VCaP (cell line): ENCODE measurements at regions not wholly inside any gene's neighbourhood (a gene's known extent, or its start where the extent isn't known, plus 50 kb on each side); places are given as distances from the start of the nearest gene placed in this dataset.

Source experiments
- H3K27ac ChIP-seq: fragments of 450-650 bp; 2 replicates; pipeline ENCODE4 v1.5.1; 2017
- CTCF ChIP-seq: fragments of 450-650 bp; conservative IDR thresholded peaks from 2 replicates; pipeline ENCODE4 v1.5.1; 2017; ENCODE audit warnings: mild to moderate bottlenecking, moderate library complexity

- no peak overlapping the region for H3K27ac ChIP-seq
- no peak for TF ChIP-seq CTCF
Measured at GRCh38 chr3:147729641-147730040, 320.5 kb downstream of the ZIC1 start.

GRCh38 chr3:147730284-147730683 lies 321.1 kb downstream of the ZIC1 start:
- H3K27ac ChIP-seq: no peak overlapping the region
- no peak for TF ChIP-seq CTCF

- no peak for TF ChIP-seq CTCF
- H3K27ac ChIP-seq: no peak overlapping the region; the same call in 1 of the 2 replicates
Measured at GRCh38 chr3:147733217-147733616, 324.1 kb downstream of the ZIC1 start.

GRCh38 chr3:147735616-147736015 lies 326.5 kb downstream of the ZIC1 start:
- no peak for TF ChIP-seq CTCF
- no peak overlapping the region for H3K27ac ChIP-seq

- H3K27ac ChIP-seq: no peak overlapping the region
- no peak for TF ChIP-seq CTCF
Measured at GRCh38 chr3:147736226-147736625, 327.1 kb downstream of the ZIC1 start.

GRCh38 chr3:147737376-147737775 lies 328.2 kb downstream of the ZIC1 start:
- H3K27ac ChIP-seq: no peak overlapping the region
- no peak for TF ChIP-seq CTCF

GRCh38 chr3:147740928-147741327 lies 331.8 kb downstream of the ZIC1 start:
- H3K27ac ChIP-seq: no peak overlapping the region
- TF ChIP-seq CTCF: no peak

GRCh38 chr3:147744967-147745366 lies 335.8 kb downstream of the ZIC1 start:
- no peak overlapping the region for H3K27ac ChIP-seq
- TF ChIP-seq CTCF: no peak
